Keratinocyte (primary cell): ENCODE measurements at regions not wholly inside any gene's neighbourhood (a gene's known extent, or its start where the extent isn't known, plus 50 kb on each side); places are given as distances from the start of the nearest gene placed in this dataset.

Experiments used
- CTCF ChIP-seq, 3 experiments: IDR thresholded peaks in 1 of 3; conservative IDR thresholded peaks in 1 of 3; optimal IDR thresholded peaks in 1 of 3; 2 replicates in 2 of 3; 3 replicates in 1 of 3; pipeline versions ENCODE3 to v1.5.1; 2011; ENCODE audit warnings: low read length in 3 of 3, mild to moderate bottlenecking in 3 of 3, moderate library complexity in 2 of 3, control low read depth in 1 of 3, inconsistent platforms in 1 of 3; ENCODE audit not compliant: insufficient read depth in 2 of 3; ENCODE audit errors: extremely low read depth in 1 of 3
- EZH2 ChIP-seq: IDR thresholded peaks from one replicate; pipeline ENCODE4 v1.6.1; 2012; ENCODE audit warnings: inconsistent platforms, mild to moderate bottlenecking, low read length, moderate library complexity

DNA sequence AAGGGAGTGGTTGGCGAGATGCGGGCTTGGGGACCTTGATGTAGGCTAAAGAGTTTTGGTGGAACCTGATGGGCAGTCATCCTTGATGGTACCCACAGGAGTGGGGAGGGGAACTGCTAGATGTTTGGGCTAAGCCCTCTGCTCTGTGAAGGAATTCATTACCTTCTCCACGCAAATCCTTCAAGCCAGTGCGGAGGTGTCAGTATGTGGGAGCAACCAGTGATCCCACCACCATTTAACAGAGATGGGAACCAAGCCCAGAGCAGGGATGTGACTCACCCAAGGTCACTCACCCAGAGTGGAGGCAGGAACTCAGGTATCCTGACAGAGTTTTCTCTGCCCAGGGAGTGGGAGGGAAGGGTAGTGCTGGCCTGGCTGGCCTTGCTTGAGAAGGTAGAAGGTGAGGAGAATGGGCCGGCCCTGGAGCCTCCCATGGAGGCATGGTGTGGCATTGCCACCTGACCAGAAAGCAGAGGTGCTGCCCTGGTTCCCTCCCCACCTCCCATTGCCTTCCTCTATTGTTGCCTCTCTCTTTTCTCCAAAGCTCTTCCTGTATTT, 51.2 kb upstream of the STUM start:
- TF ChIP-seq CTCF (optimal IDR thresholded peaks at IDR 0.05 in 1 of 3, IDR thresholded peaks at IDR 0.05 in 1 of 3, conservative IDR thresholded peaks at IDR 0.05 in 1 of 3; ENCODE audit: extremely low read depth in 1 of 3, insufficient read depth in 2 of 3, low read length in 3 of 3): no peak
- TF ChIP-seq EZH2: no peak
